ENCODE measurements at regions not wholly inside any gene's neighbourhood (a gene's known extent, or its start where the extent isn't known, plus 50 kb on each side); places are given as distances from the start of the nearest gene placed in this dataset.

DNA sequence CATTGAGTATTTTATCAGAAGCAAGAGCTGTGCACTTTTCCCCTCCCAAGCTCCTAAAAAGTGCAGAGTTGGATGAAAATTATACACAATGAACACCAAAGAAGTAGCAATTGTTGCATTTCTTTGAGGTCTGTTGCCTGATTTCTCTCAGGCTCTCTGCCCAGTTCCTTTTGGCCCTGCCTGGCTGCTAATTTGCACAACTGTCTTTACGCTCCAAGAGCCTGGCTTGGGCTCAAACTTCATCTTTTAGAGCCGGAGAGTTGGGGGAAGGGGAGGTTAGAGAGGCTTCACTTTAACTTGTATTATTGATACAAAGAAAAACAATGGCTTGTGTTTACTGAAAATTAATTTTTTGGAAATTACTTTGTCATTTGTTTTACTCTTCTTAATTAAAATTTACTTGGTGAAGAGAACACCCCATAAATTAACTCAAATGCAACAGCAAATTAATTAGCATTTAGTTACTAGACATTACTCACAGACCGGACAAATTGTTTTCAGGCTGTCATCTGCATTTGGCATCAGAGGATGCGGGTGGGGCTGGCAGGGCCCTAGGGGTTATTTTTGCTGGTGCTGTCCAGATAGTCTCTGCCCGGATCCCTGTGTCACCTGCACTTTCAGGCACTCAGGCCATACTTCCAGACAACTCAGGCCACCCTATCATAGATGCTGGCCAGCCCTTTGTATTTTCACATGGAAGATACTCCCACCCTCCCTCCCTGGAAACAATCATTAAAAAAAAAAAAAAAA is 407.3 kb downstream of the NXPE2 start:
- FAIRE-seq, result no peak

DNA sequence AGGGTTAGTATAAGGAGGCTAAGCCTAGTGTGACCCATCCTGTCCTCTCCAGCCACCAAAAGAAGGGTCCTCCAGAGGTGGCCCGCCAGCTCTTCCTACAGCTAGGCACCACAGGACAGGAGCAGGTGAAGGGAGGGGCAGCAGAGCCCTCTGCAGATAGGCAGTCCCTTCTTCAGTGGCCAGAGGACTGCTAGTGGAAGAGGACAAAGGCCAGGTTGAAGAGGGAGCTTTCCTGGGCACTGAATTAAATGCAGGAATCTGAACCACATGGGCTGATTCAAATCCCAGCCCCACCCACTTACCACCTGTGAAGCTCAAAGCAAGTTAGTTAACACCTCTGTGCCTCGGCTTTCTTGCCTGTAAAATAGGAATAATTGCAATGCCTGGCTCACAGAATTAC is 409.5 kb downstream of the NXPE2 start:
- no peak for FAIRE-seq

- FAIRE-seq, result no peak
Observed at GRCh38 chr11:115092516-115092915, 411.7 kb downstream of the CADM1 start.

DNA sequence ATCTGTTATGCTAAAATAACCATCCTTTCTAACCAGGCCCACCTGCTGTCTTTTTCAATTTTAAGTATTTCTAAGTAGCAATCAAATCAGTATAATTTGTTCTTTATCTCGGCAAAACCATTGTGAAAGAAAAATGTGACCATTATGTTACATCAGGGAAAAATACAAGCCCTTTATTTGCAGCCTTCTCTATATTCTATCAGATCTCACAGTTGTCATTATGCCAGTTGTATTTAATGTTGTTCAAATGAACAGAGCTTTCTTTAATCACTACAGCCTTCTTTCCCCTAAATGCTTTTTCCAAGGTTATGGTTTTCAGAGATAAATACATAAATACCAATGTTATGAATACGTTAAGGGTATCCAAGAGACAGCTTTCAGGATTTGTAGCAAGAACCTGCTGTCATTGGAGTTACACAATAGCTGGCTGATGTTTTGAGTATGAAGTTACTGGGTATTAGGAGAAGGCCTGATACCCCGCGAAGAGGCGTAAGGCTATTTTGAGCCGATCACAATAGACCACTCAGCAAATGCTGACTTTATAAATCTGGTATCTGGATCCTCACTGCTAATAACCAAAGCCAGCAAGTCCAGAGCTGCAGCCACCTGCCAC is 406.3 kb downstream of the CADM1 start:
- no peak for FAIRE-seq

DNA sequence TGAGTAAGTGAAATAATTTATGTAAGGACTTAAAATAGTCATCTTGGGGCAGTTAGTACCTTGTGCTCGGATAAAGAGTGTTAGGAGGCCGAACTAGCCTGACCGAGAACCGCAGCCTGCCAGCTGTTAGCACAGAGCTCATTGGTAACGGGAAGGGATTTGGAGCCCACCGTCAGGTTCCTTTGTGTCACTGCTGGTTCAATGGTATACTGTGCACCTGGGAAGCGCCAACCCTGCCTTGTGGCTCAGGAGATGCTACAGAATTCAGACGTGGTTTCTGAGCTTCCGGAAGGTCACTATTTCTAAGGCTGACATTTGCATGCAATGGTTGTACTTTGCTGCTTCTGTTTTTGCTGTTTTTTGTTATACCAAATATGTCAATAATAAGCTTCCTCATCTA is 403.5 kb downstream of the CADM1 start:
- no peak for FAIRE-seq

DNA sequence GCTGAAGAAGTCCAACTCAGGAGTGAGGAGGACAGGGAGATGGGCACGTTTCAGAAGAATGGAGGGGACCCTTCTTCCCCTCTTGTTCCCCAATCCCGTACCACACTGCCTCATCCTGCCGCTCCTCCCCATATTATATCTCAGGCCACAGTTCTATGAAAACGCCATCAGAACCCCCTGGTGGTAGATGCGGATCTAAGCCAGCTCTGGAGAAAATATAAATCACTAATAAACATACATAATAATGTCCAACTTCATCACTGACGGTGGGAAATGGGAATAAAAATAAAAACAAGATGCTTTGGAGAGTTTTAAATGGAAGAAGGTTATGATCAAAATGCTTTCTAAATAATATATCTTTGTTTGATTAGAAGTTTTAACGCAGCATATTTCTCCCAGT is 400.3 kb downstream of the CADM1 start:
- FAIRE-seq, result no peak

DNA sequence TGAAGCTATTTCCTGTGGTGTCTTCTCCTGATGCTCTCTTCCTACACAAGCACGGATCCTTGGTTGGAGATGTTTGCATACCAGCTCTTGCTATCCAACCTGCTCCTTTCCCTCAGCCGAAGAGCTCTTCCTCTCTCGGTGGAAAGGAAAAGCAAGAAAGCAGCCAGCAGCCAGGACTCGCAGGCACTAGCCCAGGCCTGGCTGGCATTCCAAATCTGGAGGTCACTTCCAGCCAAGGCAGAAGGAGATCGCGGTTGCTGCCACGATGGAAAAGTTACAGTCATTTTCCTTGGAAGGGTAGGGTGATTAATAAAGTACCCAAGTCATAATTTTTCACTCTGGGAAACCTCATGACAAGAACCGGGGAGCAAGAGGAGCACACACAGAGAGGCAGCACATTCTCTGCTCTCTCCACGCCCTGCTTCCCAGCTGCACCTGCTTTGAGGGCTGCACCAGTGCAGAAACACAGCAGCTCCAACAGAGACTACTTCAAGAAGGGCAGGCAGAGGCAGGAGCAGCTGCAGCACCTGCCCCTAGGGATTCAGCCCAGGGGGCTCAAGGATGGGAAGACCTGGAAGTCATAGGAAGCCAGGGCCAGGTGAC is 399.3 kb downstream of the CADM1 start:
- FAIRE-seq, result no peak

GRCh38 chr11:115111066-115111465 is 393.1 kb downstream of the CADM1 start:
- FAIRE-seq, result no peak

- no peak for FAIRE-seq
Observed at GRCh38 chr11:115112754-115113153, 391.5 kb downstream of the CADM1 start.

- no peak for FAIRE-seq
Observed at GRCh38 chr11:115117956-115118493, 386.2 kb downstream of the CADM1 start.

DNA sequence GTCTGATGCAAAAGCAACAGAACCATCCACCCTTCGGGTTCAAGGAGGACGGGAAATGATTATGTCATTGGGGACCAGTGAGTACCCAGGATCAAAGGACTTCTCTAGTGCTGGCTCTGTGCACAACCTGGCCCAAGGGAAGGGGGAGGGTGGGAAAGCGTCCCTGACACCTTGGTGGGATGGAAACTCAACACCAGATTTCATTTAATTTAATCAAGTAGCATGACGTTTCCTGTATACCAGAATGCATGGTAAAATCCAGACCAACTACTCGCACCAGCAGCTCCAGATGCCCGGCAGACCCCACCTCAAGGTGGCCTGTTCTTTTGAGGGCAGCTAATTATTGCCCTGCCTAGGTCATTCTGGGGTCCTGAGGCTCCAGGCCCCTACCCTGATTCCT is 385.1 kb downstream of the CADM1 start:
- no peak for FAIRE-seq

All from G401.6 (cell line).